A549 (cell line): ENCODE measurements at regions not wholly inside any gene's neighbourhood (a gene's known extent, or its start where the extent isn't known, plus 50 kb on each side); places are given as distances from the start of the nearest gene placed in this dataset.

Experiments
- CHD4 ChIP-seq: fragments of 200-600 bp; sonication (generic); IDR thresholded peaks from 2 replicates; pipeline ENCODE4 v1.6.1; 2016; ENCODE audit warnings: antibody characterized with exemption, mild to moderate bottlenecking, borderline replicate concordance
- CTCF ChIP-seq: fragments of >200 bp; sonication (Bioruptor Twin); formaldehyde crosslinking; IDR thresholded peaks from 3 replicates; pipeline ENCODE4 v1.5.1; 2016
- KDM1A ChIP-seq: fragments of 200-600 bp; sonication (generic); IDR thresholded peaks from 2 replicates; pipeline ENCODE4 v1.6.1; 2016; ENCODE audit warnings: low read depth, mild to moderate bottlenecking
- MAX ChIP-seq: IDR thresholded peaks from 2 replicates; pipeline ENCODE4 v1.6.1; 2012
- MYC ChIP-seq: IDR thresholded peaks from 2 replicates; pipeline ENCODE4 v1.6.1; 2012; ENCODE audit warnings: mild to moderate bottlenecking, inconsistent platforms, low read length, improper control_type of control experiment, borderline replicate concordance
- POLR2A ChIP-seq: IDR thresholded peaks from 2 replicates; pipeline ENCODE4 v1.6.1; 2012; ENCODE audit warnings: mild to moderate bottlenecking, low read length
- RAD21 ChIP-seq, 2 experiments: fragments of >200 bp in 1 of 2; sonication (Bioruptor Twin) in 1 of 2; formaldehyde crosslinking in 1 of 2; IDR thresholded peaks in 1 of 2; conservative IDR thresholded peaks in 1 of 2; 2 replicates in 1 of 2; 3 replicates in 1 of 2; pipeline ENCODE4 v1.6.1; 2012 to 2018; ENCODE audit warnings: inconsistent platforms in 1 of 2
- RCOR1 ChIP-seq: fragments of 150-350 bp; IDR thresholded peaks from 2 replicates; pipeline ENCODE4 v1.6.1; 2014; ENCODE audit warnings: antibody characterized with exemption, low read length, low read depth
- REST ChIP-seq: fragments of 200-600 bp; sonication (generic); IDR thresholded peaks from 2 replicates; pipeline ENCODE4 v1.6.1; 2016; ENCODE audit warnings: antibody characterized with exemption, mild to moderate bottlenecking, moderate library complexity
- ZNF302 ChIP-seq: fragments of 250-450 bp; sonication (Bioruptor Pico); IDR thresholded peaks from 2 replicates; pipeline ENCODE4 v1.9.0; 2021; ENCODE audit warnings: inconsistent platforms, mild to moderate bottlenecking, moderate library complexity

- TF ChIP-seq CTCF (no peak), MAX (no peak), REST (no peak), KDM1A (no peak), POLR2A (no peak), CHD4 (no peak), RAD21 (conservative IDR thresholded peaks at IDR 0.05 in 1 of 2, IDR thresholded peaks at IDR 0.05 in 1 of 2) (no peak), MYC (no peak), RCOR1 (no peak), ZNF302 (CRISPR knock-in tag) (no peak)
Measured at GRCh38 chr2:147663153-147663961, 181.5 kb upstream of the ACVR2A start.
